ENCODE measurements at regions not wholly inside any gene's neighbourhood (a gene's known extent, or its start where the extent isn't known, plus 50 kb on each side); places are given as distances from the start of the nearest gene placed in this dataset.

DNA sequence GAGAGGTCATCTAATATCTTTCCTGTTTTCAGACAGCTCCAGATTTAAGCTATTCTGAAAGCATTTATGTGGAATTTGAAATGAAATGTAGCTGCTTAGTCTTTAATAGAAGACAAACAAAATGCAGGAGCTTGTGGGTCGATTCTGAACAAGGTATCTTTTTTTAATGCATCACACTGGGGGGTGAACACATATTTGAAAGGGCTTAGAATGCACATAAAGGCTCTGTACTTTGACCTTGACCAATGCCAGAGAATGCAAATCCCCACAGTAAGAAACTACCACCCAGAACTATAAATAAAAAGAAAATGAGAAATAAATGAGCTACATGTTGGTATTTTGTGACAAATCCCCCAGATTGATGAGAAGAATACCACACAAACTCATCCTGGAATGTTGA, 489.3 kb downstream of the PIK3C3 start:
- no peak for DNase-seq (ENCODE audit: low read depth in 1 of 2, low spot score in 1 of 2)
- in situ Hi-C loops (cut with HindIII; ENCODE audit: low pct_unique_long_range_greater_than_20kb, low sequenced_read_pairs): no loop called here
- TF ChIP-seq JUND (IDR thresholded peaks at IDR 0.05; ENCODE audit: low read depth): no peak

DNA sequence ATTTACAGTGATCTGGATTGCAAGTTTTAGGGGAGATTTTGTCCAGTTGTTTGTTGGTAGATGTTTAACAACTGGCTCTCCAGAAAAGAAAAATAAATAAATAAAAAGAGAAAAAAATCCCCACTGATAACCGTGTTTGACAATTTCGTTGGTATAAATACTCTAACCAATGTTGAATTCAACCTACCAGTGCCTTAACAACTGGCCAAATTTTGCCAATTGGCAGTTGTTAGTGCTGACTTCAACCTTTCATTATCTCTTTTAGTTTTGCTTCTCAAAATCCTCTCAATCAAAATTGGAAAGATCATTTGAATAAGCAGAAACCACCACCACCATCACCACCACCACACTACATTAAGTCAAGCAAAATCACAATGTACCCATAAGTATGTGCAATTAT, 490.3 kb downstream of the PIK3C3 start:
- in situ Hi-C loops (cut with HindIII; ENCODE audit: low pct_unique_long_range_greater_than_20kb, low sequenced_read_pairs): no loop called here
- TF ChIP-seq JUND (IDR thresholded peaks at IDR 0.05; ENCODE audit: low read depth): no peak
- DNase-seq (ENCODE audit: low read depth in 1 of 2, low spot score in 1 of 2): no peak

DNA sequence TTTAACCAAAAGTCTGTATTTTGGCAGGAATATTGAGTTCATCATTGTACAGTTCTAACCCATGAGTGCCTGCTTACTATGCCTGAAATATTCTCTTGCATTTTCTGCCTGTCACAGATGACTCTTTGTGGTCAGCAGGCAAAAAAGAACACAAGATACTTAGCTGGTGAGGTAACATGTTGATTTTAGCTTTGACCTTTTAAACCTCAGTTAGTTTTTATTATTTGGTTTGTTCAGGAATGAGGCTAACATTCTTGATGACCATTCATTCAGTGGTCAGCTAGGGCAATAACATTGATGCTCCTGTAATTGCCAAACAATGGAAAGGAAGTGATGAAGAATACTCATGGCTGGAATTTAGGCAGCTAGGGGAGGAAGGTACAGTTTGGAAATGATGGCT, 491.2 kb downstream of the PIK3C3 start:
- no peak for TF ChIP-seq JUND (IDR thresholded peaks at IDR 0.05; ENCODE audit: low read depth)
- no peak for DNase-seq (ENCODE audit: low read depth in 1 of 2, low spot score in 1 of 2)
- in situ Hi-C loops (cut with HindIII; ENCODE audit: low pct_unique_long_range_greater_than_20kb, low sequenced_read_pairs): no loop called here

DNA sequence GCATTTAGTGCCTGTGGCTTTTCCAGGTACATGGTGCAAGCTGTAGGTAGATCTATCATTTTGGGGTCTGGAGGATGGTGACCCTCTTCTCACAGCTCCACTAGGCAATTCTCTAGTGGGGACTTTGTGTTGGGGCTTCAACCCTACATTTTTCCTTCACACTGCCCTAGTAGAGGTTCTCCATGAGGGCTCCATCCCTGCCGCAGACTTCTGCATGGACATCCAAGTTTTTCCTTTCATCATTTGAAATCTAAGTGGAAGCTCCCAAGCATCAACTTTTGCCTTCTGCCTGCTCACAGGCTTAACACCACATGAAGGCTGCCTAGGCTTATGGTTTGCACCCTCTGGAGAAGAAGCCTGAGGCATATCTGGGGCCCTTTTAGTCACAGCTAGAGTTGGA, 492.7 kb downstream of the PIK3C3 start:
- TF ChIP-seq JUND (IDR thresholded peaks at IDR 0.05; ENCODE audit: low read depth): no peak
- in situ Hi-C loops (cut with HindIII; ENCODE audit: low pct_unique_long_range_greater_than_20kb, low sequenced_read_pairs): no loop called here
- no peak for DNase-seq (ENCODE audit: low read depth in 1 of 2, low spot score in 1 of 2)

DNA sequence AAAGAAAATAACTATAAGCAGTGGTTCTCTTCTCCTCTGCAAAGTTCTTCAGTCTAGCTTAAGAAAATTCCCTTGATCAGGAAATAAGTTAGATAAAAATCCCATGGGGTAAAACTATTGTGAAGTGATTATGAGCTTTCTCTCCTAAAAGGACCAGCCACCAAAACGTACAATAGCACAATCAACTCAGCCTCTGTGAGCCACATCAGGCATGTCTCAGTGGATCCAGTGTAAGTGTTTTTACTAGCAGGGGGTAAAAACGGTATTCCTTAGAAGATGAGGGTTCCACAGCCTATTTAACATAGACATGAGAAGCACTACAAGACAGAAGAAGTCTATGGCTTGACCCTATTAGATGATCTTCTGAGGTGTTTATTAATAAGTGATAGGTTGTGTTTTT, 503.2 kb downstream of the PIK3C3 start:
- no peak for TF ChIP-seq JUND (IDR thresholded peaks at IDR 0.05; ENCODE audit: low read depth)
- no peak for DNase-seq (ENCODE audit: low read depth in 1 of 2, low spot score in 1 of 2)
- in situ Hi-C loops (cut with HindIII; ENCODE audit: low pct_unique_long_range_greater_than_20kb, low sequenced_read_pairs): no loop called here

DNA sequence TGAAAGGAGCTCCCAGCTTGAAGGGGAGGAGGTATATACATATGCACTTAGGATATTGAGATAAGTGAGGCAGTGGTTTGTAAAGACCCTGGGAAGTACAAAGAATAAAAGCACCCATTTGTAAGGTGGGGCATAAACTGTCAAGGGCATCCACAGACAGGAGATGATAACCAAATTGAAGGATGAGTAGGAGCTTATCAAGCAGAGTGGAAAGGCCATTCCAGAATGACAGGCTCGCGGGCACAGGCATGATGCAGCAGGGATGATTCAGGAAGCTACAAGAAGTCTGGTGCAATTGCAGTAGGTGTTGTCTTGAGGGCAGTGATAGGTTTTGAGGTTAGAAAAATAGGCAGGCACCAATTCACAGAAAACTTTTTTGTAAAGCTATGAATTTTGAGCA, 504.8 kb downstream of the PIK3C3 start:
- no peak for TF ChIP-seq JUND (IDR thresholded peaks at IDR 0.05; ENCODE audit: low read depth)
- no peak for DNase-seq (ENCODE audit: low read depth in 1 of 2, low spot score in 1 of 2)
- in situ Hi-C loops (cut with HindIII; ENCODE audit: low pct_unique_long_range_greater_than_20kb, low sequenced_read_pairs): no loop called here

DNA sequence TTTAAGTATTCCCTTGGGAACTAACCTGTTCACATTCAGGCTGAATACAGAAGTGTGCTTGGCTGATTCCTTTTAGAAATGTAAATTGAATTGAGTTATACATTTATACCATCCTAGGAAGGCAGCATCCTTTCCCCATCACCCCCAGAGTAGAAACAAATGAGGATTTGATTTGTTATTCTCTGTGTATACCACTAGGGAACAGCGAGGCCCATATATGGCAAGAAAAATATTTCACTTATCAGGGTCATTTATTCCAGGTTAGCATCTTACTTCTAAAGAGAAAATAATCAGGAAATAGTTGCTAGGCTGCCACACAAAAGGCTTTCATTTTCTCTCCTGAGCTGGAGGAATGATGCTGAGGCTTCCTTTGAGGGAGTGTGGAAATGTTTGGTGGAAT, 516.9 kb downstream of the PIK3C3 start:
- in situ Hi-C loops (cut with HindIII; ENCODE audit: low pct_unique_long_range_greater_than_20kb, low sequenced_read_pairs): no loop called here
- TF ChIP-seq JUND (IDR thresholded peaks at IDR 0.05; ENCODE audit: low read depth): no peak

DNA sequence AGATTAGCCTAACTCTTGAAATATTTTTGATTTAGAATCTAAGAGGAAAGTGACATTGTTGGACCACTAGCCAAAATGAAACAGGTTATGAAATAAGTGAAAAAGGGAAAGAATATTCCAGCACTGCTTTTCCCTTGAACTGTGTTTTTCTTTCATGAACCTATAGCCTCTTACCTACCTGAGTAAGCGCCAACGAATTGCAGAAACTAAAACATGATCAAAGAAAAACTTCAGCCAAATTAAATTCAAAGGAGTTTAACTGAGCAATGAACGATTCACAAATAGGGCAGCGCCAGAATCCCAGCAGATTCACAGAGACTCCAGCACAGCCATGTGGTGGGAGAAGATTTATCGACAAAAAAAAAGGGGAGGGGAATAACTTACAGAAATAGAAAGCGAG, 518.6 kb downstream of the PIK3C3 start:
- no peak for TF ChIP-seq JUND (IDR thresholded peaks at IDR 0.05; ENCODE audit: low read depth)
- in situ Hi-C loops (cut with HindIII; ENCODE audit: low pct_unique_long_range_greater_than_20kb, low sequenced_read_pairs): no loop called here

More for the DNA sequence above, 516.9 kb downstream of the PIK3C3 start:
- DNase-seq (ENCODE audit: low read depth in 1 of 2, low spot score in 1 of 2): no peak

DNA sequence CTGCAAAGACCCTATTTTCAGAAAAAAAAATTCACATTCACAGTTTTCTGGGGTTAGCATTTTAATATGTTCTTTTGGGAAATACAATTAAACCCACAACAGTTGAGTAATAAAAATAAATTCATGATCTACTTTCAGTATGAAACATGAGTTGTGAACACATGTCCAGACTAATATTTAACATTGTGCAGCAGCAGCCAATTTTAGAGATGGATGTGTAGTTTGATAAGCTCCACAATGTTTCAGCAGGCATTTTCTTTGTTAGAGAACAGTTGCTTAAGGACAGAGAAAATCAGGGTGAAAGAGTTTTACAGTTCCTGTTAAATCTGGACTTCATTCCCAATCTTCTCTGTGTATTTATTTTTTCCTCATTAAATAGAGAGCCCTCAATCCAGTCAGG, 519.5 kb downstream of the PIK3C3 start:
- TF ChIP-seq JUND (IDR thresholded peaks at IDR 0.05; ENCODE audit: low read depth): no peak
- in situ Hi-C loops (cut with HindIII; ENCODE audit: low pct_unique_long_range_greater_than_20kb, low sequenced_read_pairs): no loop called here
- no peak for DNase-seq (ENCODE audit: low read depth in 1 of 2, low spot score in 1 of 2)

More for the DNA sequence above, 518.6 kb downstream of the PIK3C3 start:
- no peak for DNase-seq (ENCODE audit: low read depth in 1 of 2, low spot score in 1 of 2)

DNA sequence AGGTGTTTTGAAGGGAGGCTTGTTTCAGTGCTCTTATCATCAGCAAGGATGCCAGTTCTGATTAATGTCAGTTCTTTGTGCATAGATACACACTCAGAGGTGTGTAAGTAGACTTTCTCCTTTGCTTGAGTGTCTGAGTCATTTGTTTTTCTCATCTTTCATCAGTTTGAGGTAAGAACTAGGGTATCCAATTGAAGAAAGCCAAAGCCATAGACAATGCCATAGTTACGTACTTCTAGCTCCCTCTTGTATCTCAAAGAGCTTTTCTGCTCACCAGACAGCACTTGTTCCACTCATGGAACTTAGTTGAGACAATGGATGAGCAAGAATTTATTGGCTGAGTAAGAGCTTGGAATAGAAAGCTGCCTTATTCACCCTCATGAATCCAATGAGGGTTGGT, 520.1 kb downstream of the PIK3C3 start:
- no peak for TF ChIP-seq JUND (IDR thresholded peaks at IDR 0.05; ENCODE audit: low read depth)
- DNase-seq (ENCODE audit: low read depth in 1 of 2, low spot score in 1 of 2): no peak
- in situ Hi-C loops (cut with HindIII; ENCODE audit: low pct_unique_long_range_greater_than_20kb, low sequenced_read_pairs): no loop called here

DNA sequence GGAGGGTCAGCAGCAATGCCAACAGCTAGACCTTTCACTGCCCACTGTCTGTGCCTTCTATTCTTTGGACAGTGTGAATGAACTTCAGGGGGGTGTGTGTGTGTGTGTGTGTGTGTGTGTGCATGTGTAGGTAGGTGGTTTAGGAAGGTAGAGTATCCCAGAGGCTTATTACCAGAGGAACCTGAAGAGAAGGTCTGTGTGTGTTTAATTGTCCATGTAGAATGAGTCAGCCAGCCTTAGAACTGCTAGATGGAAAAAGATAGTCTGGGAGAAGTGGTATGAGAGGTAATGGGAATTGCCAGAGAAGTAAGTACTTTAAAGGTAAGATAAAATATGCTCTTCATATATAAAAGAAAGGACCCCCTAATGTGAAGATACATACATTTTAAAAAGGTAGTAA, 522.2 kb downstream of the PIK3C3 start:
- TF ChIP-seq JUND (IDR thresholded peaks at IDR 0.05; ENCODE audit: low read depth): no peak
- in situ Hi-C loops (cut with HindIII; ENCODE audit: low pct_unique_long_range_greater_than_20kb, low sequenced_read_pairs): no loop called here
- no peak for DNase-seq (ENCODE audit: low read depth in 1 of 2, low spot score in 1 of 2)

DNA sequence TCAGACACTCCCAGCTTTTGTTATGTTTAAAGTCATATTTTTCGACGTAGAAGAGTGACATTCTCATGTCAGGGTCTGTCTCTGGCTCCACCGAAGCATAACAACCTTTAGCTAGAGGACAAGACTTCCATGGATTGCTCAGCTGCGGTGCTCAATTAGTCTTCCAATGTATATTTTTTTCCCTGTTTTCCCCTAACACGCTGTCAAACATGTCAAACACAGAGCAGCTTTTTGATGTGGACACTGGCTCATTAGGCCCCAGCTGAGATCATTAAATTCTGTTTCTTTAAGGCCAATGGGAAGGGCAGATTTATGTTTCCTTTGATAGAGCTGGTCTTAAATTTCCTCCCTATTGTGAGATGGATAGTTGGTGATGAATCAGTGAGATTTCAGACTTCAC, 525.4 kb downstream of the PIK3C3 start:
- in situ Hi-C loops (cut with HindIII; ENCODE audit: low pct_unique_long_range_greater_than_20kb, low sequenced_read_pairs): no loop called here
- no peak for TF ChIP-seq JUND (IDR thresholded peaks at IDR 0.05; ENCODE audit: low read depth)
- no peak for DNase-seq (ENCODE audit: low read depth in 1 of 2, low spot score in 1 of 2)

DNA sequence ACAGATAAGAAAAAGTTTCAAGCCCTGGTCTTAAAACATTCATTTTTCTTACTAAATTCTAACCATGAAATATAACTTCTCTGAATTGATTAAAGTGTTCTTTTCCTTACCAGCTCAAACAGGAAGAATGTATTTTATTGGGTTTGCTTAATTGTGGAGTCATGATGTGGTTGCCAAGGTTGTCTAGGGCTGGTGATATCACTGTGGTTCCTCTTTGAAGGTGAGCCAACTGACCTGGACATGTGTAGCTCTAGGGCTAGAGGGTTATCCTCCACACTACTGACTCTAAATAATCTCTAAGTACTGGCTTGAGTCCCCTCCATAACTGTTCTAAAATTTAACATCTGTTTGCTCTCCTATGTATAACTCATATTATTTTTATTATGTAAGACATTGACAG, 529.6 kb downstream of the PIK3C3 start:
- in situ Hi-C loops (cut with HindIII; ENCODE audit: low pct_unique_long_range_greater_than_20kb, low sequenced_read_pairs): no loop called here
- TF ChIP-seq JUND (IDR thresholded peaks at IDR 0.05; ENCODE audit: low read depth): no peak

DNA sequence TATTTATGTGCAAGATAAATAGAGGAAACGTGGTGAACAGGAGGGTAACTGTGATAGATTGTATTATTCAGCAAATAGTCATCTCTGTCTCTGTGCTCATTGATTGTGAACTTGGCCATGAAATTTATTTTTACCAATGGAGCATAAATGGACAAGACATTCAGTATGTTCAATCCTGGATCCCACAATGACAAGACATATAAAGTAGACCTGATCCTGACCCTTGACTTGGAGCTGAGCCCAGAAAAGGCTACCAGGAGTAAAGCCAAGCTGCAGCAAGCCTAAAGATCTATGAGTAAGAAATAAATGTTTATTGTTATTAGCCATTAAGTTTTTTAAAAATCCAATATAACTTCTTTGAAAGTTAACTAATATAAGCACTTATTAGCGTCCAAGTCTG, 531.2 kb downstream of the PIK3C3 start:
- TF ChIP-seq JUND (IDR thresholded peaks at IDR 0.05; ENCODE audit: low read depth): no peak
- DNase-seq (ENCODE audit: low read depth in 1 of 2, low spot score in 1 of 2): no peak
- in situ Hi-C loops (cut with HindIII; ENCODE audit: low pct_unique_long_range_greater_than_20kb, low sequenced_read_pairs): no loop called here

More for the DNA sequence above, 529.6 kb downstream of the PIK3C3 start:
- DNase-seq (ENCODE audit: low read depth in 1 of 2, low spot score in 1 of 2): no peak
